ENCODE measurements at regions not wholly inside any gene's neighbourhood (a gene's known extent, or its start where the extent isn't known, plus 50 kb on each side); places are given as distances from the start of the nearest gene placed in this dataset.
"Not testable (repeated sequence)": the region's sequence is repeated elsewhere in the genome, so short reads cannot be mapped to it uniquely, and the experiment has no call there.

- no peak for TF ChIP-seq CTCF (IDR thresholded peaks at IDR 0.05)
- H3K4me3 ChIP-seq (ENCODE audit: low read depth in 1 of 2, low read length in 1 of 2) = no peak overlapping the region
Observed at GRCh38 chr10:109055243-109055642, 868.1 kb downstream of the XPNPEP1 start.

GRCh38 chr10:109047856-109048255 lies 875.5 kb downstream of the XPNPEP1 start:
- Histone ChIP-seq H3K9me3 (no peaks in the 10 kb centered on the region), H3K36me3 (no peaks in the 10 kb centered on the region), H3K27ac (no peak overlapping the region), H3K4me3 (ENCODE audit: low read depth in 1 of 2, low read length in 1 of 2) (no peak overlapping the region), H3K4me1 (ENCODE audit: control insufficient read depth in 1 of 2, insufficient read depth in 1 of 2, low read depth in 1 of 2, low read length in 1 of 2) (no peaks in the 10 kb centered on the region), H3K27me3 (no peaks in the 10 kb centered on the region)
- no peak for TF ChIP-seq CTCF (IDR thresholded peaks at IDR 0.05)

More at GRCh38 chr10:109055243-109055642, 868.1 kb downstream of the XPNPEP1 start:
- Histone ChIP-seq H3K27me3 (no peaks in the 10 kb centered on the region), H3K27ac (no peak overlapping the region), H3K36me3 (no peaks in the 10 kb centered on the region), H3K9me3 (no peaks in the 10 kb centered on the region), H3K4me1 (ENCODE audit: control insufficient read depth in 1 of 2, insufficient read depth in 1 of 2, low read depth in 1 of 2, low read length in 1 of 2) (no peaks in the 10 kb centered on the region)

GRCh38 chr10:109046427-109046826 lies 876.9 kb downstream of the XPNPEP1 start:
- not testable (repeated sequence) for H3K4me3 ChIP-seq (ENCODE audit: low read depth in 1 of 2, low read length in 1 of 2); H3K9me3 ChIP-seq; H3K36me3 ChIP-seq; H3K27me3 ChIP-seq; H3K4me1 ChIP-seq (ENCODE audit: control insufficient read depth in 1 of 2, insufficient read depth in 1 of 2, low read depth in 1 of 2, low read length in 1 of 2); H3K27ac ChIP-seq

GRCh38 chr10:109040622-109041021 lies 882.7 kb downstream of the XPNPEP1 start:
- Histone ChIP-seq H3K27me3 (no peaks in the 10 kb centered on the region), H3K36me3 (no peaks in the 10 kb centered on the region), H3K9me3 (no peaks in the 10 kb centered on the region), H3K27ac (no peak overlapping the region), H3K4me1 (ENCODE audit: control insufficient read depth in 1 of 2, insufficient read depth in 1 of 2, low read depth in 1 of 2, low read length in 1 of 2) (no peaks in the 10 kb centered on the region), H3K4me3 (ENCODE audit: low read depth in 1 of 2, low read length in 1 of 2) (no peak overlapping the region)
- no peak for TF ChIP-seq CTCF (IDR thresholded peaks at IDR 0.05)

- H3K4me3 ChIP-seq (ENCODE audit: low read depth in 1 of 2, low read length in 1 of 2) = no peak overlapping the region
- no peak for TF ChIP-seq CTCF (IDR thresholded peaks at IDR 0.05)
- no peaks in the 10 kb centered on the region for H3K9me3 ChIP-seq
- H3K36me3 ChIP-seq = no peaks in the 10 kb centered on the region
- no peaks in the 10 kb centered on the region for H3K27me3 ChIP-seq
- no peak overlapping the region for H3K27ac ChIP-seq
- H3K4me1 ChIP-seq (ENCODE audit: control insufficient read depth in 1 of 2, insufficient read depth in 1 of 2, low read depth in 1 of 2, low read length in 1 of 2) = no peaks in the 10 kb centered on the region
Observed at GRCh38 chr10:109037978-109038377, 885.3 kb downstream of the XPNPEP1 start.

- no peak overlapping the region for H3K27ac ChIP-seq
- no peaks in the 10 kb centered on the region for H3K9me3 ChIP-seq
- no peaks in the 10 kb centered on the region for H3K4me1 ChIP-seq (ENCODE audit: control insufficient read depth in 1 of 2, insufficient read depth in 1 of 2, low read depth in 1 of 2, low read length in 1 of 2)
- no peak for TF ChIP-seq CTCF (IDR thresholded peaks at IDR 0.05)
- H3K27me3 ChIP-seq = no peaks in the 10 kb centered on the region
- no peak overlapping the region for H3K4me3 ChIP-seq (ENCODE audit: low read depth in 1 of 2, low read length in 1 of 2)
- no peaks in the 10 kb centered on the region for H3K36me3 ChIP-seq
Observed at GRCh38 chr10:109030581-109031210, 892.6 kb downstream of the XPNPEP1 start.
